NCI-H1417 treated with DMSO at 0.1 percent for 48 hours (cell line): ENCODE measurements at regions not wholly inside any gene's neighbourhood (a gene's known extent, or its start where the extent isn't known, plus 50 kb on each side); places are given as distances from the start of the nearest gene placed in this dataset.
"Not testable (repeated sequence)": the region's sequence is repeated elsewhere in the genome, so short reads cannot be mapped to it uniquely, and the experiment has no call there.

Experiments
- DNase-seq: peaks from one replicate; lab custom pipeline; 2025; lab: John Stamatoyannopoulos, UW

DNA sequence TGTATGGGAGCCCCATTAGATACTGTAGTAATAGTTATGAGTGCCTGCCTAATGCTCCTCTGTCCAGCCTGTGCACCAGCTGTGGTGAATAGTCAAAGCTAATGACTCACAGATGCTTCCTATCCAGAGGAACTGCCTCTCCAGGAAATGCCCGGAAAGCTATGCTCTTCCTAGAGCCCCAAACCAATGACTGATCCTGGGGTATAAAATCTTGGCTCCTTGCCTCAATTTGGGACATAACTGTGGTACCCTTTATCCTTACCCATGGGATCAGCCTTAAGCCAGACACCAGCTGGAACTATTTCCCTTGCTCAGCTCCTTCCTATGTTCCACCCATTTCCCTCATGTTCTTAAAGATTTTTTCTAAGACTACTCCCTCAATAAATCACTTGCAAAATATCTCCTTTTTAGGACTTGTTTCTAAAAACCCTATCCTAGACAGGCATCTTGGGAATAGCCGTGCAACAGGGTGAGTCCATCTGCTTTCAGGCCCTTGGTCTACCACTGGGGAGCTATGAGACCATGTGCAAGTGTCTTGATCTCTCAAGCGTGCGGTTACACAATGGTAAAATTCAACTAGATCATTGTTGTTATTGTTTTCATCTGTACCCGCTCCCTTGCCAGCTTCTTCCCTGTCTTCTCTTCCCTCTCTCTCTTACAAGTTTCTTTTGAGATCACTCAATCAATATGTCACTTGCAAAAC lies 283.7 kb downstream of the BTBD3 start:
- DNase-seq: no peak

DNA sequence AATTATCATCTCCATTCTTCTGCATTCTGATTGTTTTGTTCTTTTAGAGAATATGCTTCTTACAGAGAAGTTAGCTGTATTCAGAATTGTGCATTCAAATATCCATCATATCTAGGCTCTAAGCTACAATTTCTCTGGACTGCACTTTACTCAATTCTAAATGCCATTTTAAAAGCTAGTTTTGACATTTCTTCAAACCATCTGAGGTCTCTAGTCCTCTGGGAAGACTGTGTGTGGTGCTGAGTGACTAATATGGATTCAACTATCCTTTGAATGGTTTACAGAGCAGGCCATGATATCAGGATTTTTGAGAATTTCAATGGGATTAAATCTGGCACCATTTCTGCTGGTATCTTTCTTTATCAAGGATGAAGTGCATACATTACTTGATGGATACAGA lies 285.7 kb downstream of the BTBD3 start:
- no peak for DNase-seq

DNA sequence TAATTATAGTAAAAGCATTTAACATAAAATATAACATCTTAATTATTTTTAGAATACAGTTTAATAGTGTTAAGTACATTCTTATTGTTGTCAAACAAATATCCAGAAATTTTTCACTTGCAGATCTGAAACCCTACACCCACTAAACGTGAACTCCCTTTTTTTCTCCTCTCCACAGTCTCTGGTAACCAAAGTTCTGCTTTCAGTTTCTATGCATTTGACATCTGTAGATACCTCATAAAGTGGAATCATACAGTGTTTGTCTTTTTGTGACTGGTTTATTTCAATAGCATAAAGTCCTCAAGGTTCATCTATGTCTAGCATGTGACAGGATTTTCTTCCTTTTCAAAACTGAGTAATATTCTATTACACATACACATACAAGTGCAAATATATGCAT lies 286.3 kb downstream of the BTBD3 start:
- no peak for DNase-seq

DNA sequence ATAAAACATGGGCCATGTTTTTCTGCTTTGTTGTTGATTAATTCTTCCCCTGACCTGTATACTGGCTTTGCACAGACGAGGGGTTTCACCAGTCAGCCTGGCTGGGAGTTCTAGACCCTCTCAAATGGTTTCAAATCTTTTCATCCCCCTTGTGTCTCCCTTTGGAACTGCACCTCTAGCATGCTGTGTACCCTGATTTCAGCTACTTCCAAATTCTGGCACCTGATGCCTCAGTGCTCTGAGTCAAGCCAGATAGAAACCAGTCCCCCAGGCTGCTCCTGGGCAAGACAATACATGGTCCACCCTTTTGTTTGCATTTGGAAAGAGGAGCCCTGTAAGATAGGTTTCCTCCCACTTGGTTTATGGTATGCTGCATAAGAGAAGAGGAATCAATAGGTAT lies 290.2 kb downstream of the BTBD3 start:
- DNase-seq: no peak

DNA sequence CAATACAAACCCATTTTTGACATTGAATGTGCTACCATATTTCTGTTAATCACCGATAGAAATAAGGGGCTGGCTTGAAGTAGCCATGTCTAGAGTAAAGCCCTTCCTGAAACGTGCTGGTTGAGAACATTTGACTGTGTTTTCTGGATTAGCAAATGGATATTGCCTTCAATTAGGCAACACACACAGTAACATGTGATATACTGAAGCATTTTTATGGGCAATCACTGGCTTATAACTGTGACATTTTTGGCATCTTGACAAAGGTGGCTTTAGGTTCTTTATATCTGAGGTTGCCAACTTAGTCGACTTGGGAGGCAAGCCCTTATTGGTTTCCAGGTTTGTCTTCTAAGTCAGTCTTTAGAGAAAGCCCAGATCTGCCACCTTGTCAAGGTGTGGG lies 292.9 kb downstream of the BTBD3 start:
- DNase-seq: no peak

DNA sequence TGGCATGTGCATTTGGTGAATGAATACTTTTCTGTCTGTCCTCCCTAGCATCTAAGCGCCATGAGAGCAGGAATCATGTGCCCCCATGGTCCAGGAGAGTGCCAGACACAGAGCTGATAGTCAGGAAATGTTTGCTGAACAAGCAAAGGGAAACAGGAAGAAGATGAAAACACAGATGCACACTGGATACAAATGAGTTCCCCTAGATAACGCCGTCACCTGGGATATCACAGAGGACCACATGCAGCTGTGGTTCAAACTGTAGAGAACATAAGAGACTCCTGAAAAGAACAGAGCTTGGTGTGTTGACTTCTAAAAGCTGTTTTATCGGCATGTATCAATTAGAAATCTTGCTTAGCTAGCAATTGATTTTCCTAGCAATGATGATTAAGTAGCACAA lies 293.7 kb downstream of the BTBD3 start:
- DNase-seq: no peak

DNA sequence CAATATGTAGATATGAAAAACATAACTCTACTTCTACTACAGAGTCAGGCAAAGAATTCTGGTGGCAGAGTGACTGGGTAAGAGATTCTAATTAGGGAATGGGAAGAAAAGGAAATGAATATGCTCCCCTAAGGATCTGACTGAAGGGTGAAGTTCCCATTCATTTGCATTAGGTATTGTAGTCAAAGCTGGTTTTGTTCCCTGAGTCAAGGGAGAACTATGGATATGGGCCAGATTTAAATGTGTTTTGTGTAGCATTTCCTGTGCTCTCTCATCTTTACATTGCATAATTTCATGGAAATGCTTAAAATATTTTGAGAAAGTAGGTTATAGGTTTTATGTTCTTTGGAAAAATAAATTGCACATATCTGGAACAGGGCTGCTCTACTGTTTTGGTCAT lies 299.7 kb downstream of the BTBD3 start:
- DNase-seq: no peak

DNA sequence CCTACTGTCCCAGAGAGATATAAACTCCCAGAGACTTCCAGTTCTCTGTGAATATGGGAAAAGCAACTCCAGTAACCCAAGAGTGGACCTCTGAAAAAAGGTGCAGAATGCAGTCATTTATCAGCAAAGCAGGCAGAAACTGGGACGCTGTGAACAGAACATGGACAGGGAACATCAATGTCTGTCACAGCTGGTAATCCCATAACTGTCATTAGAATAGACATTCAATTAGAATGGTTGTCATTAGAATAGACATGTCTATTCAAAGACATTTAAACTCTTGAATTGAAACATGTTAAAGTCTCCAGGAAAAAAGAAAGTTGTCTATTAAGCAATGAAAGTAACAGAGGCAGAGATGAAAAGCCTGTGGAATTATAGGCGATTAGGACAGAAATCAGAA lies 302.1 kb downstream of the BTBD3 start:
- DNase-seq: no peak

DNA sequence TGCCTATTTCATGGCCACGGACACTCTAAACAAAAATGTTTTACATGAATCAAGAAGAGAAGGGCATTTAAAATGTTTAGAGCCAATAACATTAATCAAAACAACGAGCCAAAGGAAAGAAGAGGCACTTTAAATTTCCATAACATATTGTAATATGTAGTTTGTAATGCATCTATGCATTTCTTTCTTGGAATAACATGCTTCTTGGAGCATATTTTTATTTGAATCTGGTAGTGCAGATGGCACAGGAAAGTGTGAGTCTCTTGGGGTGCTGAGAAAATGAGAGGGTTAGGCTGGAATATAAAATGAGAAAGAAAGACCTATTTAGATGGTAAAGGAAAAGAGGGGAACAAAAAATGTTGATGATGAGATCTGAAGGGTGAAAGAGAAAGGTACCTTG lies 305.4 kb downstream of the BTBD3 start:
- no peak for DNase-seq

DNA sequence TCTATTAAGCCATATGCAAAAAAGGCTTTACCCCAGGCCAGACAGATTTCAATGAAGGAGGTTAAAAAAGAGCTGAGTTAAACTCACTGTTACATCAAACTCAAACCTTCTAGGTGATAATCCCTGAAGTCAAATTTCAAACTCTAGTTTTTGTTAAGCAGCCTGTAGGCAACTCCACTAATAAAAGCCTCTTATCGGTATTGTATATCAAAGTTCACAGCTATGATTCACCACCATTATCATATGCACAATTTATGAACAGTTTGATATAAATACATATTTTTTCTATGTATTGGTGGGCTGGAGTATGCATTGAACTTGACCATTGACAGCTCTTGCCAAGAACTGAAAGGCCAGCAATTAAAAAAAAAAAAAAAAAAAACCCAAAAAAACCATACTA lies 308.2 kb downstream of the BTBD3 start:
- DNase-seq: no peak

DNA sequence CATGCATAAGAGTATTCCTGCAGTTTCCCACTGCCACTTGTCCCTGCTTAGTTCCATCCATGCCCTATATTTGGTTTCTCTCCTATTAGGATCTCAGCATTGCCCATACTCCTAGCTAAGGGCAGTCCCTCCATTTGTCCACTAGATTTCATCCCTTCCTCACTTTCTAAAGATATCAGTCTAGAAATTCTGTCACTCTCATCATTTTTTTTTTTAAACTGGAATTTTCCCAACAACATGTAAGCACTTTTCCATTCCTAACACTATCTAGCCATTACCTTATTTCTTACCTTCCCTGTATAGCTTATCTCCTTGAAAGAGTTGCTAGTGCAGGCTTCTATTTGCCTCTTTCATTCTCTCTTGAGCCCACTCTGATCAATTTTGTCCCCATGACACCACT lies 312.2 kb downstream of the BTBD3 start:
- no peak for DNase-seq

DNA sequence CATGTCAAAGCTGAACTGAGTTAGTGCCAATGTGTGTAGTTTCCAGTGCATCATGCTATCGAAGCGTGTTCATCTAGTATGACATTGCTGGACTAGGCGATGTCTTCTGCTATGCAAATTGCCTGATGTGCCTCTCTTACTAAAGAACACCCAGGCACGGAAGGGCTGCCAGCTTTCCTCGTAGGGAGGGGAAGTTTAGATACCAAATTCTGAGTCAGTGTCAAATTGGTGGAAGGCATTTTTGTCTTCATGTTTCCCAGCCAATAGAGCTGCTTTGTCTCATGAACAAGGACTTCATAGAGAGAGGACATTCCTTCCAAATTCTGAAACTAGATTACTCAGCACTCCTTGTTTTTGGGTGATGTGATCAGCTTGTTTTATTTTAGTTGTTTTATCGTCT lies 320.1 kb downstream of the BTBD3 start:
- no peak for DNase-seq

DNA sequence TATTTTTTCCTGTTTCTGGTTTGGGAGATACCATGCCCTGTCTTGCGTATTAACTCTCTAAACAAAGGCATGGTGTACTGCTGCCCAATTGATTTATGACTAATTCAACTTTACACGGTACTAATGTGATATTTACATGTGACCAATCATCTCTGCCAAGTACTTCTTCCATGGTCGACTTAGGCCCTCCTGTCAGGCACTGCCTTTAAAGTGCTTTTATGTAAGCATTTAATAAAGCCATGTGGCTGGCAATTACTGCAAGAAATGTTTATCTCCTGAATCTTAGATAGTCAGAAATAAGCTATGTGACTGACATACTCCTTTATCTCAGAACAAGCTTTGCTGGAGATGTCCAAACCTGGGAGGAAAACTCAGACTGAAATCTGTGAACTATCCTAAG lies 323.4 kb downstream of the BTBD3 start:
- DNase-seq: peak; percentile 84

DNA sequence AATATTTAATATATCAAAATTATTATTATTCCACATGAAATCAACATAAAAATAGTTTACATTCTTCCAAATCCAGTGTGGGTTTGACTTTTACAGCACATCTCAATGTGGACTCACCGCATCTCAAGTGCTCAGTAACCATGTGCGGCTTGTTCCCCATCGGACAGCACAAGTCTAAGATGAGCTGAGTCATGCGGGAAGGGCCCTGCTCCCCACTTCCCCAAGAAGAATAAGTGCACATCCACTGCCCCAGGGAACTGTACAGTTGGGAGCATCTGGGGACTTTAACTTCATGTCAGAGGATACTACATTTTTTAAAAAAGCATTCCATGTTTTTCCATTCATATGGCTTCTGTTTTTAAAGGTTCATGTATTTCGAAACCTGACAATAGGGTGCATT lies 325.6 kb downstream of the BTBD3 start:
- no peak for DNase-seq

DNA sequence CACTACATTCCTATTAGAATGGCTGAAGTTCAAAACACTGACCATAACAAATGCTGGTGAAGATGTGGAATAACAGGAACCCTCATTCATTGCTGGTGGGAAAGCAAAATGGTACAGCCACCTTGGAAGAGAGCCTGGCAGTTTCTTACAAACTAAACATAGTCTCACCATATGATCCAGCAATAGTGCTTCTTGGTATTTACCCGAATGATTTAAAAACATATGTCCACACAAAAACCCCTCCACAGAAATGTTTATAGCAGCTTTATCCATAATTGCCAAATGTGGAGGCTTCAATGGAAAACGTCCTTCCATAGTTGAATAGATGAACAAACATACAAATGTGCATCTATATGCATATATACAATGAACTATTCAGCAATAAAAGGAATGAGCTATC lies 330.8 kb downstream of the BTBD3 start:
- DNase-seq: no peak

DNA sequence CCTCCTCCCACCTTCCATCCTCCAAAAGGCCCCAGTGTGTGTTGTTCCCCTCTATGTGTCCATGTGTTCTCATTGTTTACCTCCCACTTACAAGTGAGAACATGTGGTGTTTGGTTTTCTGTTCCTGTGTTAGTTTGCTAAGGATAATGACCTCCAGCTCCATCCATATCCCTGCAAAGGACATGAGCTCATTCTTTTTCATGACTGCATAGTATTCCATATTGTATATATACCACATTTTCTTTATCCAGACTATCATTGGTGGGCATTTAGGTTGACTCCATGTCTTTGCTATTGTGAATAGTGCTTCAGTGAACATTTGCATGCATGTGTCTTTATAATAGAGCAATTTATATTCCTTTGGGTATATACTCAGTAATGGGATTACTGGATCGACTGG lies 333.0 kb downstream of the BTBD3 start:
- not testable (repeated sequence) for DNase-seq

DNA sequence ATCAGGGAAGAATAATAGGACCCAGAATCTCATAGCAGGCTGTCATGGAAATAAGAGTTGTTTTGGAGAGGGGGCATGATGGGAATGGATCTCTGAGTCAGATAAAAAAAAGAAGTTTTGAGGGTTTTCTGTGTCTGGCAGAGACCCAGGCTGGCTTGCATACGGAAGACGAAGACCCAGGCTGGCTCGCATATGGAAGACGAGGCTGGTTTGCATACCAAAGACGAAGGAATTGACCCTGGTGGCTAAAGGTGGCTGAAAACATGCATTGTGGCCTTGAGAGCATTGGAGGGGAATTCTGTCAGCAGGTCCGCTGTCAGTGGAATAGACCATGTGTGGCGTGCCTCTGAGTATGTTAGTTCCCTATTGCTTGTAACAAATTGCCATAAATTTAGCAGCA lies 335.1 kb downstream of the BTBD3 start:
- no peak for DNase-seq

DNA sequence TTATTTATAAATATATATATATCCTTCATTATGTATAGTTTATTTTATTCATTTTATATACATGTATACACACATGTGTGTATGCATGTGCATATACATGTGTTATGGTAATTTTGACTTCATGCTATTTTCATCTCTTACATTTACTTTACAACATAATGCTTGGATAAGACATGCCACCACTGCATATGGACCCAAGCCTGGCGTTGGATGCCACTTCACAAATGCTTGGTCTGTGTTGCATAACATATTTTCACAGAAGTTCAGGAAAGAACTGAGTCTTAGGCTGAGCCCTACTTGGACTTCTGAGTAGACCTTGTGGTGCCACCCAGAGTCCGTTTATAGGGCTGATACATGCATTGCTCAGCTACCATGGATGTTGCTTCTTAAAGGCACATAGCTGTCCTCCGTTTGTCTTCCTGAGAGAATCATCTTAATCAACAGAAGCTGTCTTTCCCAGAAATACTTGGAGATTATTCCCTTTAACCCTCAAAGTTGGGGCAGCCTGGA lies 337.8 kb downstream of the BTBD3 start:
- no peak for DNase-seq

DNA sequence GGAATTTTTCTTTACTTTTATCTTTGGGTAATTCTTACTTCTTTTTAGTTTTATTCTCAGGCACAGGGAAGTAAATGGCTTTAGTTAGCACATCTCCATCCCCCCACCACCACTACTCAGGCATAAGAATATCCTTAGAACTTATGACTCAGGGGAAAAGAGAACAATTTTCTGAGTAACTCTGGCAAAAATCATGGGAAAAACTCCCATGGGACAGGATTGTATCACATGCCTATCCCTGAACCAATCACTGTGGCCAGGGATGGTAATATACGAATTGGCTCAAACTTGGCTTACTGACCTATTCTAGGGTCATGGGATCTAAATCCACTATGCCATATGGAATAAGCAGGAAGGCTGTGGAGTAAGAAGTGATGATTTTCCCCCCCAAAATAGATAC lies 339.1 kb downstream of the BTBD3 start:
- no peak for DNase-seq

DNA sequence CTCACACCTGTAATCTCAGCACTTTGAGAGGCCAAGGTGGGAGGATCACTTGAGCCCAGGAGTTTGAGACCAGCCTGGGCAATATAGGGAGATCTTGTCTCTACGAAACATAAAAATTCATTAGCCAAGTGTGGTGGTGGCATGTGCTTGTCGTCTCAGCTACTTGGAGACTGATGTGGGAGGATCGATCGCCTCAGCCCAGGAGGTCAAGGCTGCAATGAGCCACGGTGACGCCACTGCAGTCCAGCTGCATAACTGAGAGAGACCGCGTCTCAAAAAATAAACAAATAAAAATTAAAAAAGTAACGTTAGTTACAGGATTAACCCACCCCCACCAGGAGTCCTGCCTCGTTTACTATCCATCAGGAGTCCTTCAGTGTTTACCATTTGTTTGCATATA lies 345.1 kb downstream of the BTBD3 start:
- DNase-seq: no peak

DNA sequence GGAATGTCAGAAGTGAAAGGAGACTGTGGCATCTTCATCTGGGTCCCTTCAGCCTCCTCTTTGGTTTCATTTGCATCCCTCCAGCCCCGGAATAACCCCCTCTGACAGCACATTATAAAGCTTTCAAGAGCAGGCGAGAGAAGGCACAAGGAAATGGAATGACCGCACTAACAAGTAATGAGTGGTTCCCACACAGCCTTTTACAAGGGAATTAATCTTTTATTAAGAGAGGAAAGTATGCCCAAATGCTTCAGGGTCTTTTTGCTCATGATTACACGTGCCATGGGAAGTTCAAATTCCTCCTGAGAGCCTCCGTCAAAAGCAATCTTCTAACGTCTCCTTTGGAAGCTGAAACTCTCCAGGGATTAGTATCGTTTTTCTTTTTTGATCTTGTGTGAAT lies 347.0 kb downstream of the BTBD3 start:
- DNase-seq: no peak

DNA sequence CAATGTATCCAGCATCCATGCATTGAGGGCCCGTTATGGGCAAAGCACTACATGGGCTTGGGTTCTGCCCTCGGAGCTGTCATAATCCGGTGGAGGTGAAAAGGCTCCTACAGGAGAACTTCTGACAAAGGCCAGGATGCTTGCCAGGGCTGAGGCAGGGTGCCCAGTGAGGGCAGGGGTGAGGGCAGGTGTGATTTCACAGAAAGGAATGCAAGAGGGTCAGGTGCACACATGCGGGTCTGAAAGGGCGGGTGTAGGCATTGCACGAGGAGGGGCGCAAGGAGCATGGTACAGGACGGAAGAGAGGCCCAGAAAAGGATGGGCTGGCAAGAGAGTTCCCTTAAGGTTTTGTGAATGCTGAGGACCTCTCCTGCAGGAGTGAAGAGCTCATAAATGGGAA lies 348.0 kb downstream of the BTBD3 start:
- DNase-seq: no peak

DNA sequence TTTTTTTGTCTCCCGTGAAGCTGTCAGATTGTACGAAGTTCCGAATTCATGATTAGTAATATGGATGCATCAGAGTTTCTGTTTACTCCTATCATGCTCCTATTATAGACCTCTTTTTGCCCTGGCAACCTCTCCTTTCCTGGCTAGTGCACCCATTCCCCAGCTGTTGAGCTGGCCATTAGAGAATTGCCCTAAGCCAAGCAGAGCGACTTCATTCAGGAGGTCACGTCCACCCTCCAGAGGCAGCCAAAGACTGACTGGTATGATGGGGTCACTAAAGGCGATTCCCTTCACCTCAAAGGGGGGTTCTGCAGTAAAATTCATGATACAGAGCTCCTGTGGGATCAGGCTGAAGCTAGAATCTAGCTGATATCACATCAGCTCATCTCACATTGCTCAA lies 351.9 kb downstream of the BTBD3 start:
- no peak for DNase-seq

DNA sequence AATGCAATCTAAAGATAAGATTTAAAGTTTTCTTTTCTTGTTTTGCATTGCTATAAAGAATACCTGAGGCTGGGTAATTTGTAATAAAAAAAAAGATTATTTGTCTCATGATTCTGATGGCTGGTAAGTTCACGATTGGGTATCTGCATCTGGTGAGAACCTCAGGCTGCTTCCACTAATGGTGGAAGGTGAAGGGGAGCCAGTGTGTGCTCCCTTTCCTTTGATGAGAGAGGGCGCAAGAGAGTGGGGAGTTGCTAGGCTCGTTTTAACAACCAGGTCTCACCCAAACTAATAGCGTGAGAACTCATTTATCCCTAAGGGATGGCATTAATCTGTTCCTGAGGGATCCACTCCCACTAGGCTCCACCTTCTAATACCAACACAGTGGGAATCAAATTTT lies 353.2 kb downstream of the BTBD3 start:
- DNase-seq: no peak
